Panc1 (cell line): ENCODE measurements at regions not wholly inside any gene's neighbourhood (a gene's known extent, or its start where the extent isn't known, plus 50 kb on each side); places are given as distances from the start of the nearest gene placed in this dataset.

Experiments
- ATAC-seq: fragments of 200-7000 bp; cut with Tn5 transposase; 2 replicates; pipeline ENCODE4 v1.9.1; 2020; ENCODE audit warnings: mild to moderate bottlenecking, moderate library complexity
- BruUV-seq: library from RNA; stranded (reverse); fragments of 400-500 nt; replicated peaks from 2 replicates; lab custom pipeline; 2021; lab: Mats Ljungman, UMichigan
- CTCF ChIA-PET: fragments of 300-600 bp; sonication (Branson Sonifier 250); formaldehyde crosslinking; loops from one replicate; lab custom pipeline; 2022; ENCODE audit warnings: antibody characterized with exemption; lab: Charles Lee
- POLR2A ChIA-PET: fragments of 300-600 bp; sonication (Branson Sonifier 250); formaldehyde crosslinking; loops from one replicate; lab custom pipeline; 2022; ENCODE audit warnings: antibody characterized with exemption; lab: Charles Lee
- DNase-seq: peaks from one replicate; pipeline ENCODE4 v3.0.0-alpha.2; 2010; ENCODE audit warnings: low read depth, low spot score
- H3K27ac ChIP-seq: 2 replicates; pipeline ENCODE4 v1.5.1; 2011; ENCODE audit warnings: mild to moderate bottlenecking, low read length, inconsistent platforms
- H3K27me3 ChIP-seq: fragments of 200-500 bp; sonication (Bioruptor generic); 2 replicates; pipeline ENCODE4 v1.6.0; 2014; ENCODE audit warnings: low read length, inconsistent platforms; ENCODE audit not compliant: control insufficient read depth, insufficient read depth
- H3K36me3 ChIP-seq: fragments of 200-500 bp; sonication (Bioruptor generic); 2 replicates; pipeline ENCODE4 v1.5.1; 2014; ENCODE audit warnings: inconsistent platforms, mild to moderate bottlenecking, low read length, moderate library complexity; ENCODE audit not compliant: control insufficient read depth, insufficient read depth
- H3K4me1 ChIP-seq: 2 replicates; pipeline ENCODE4 v1.5.1; 2011; ENCODE audit warnings: inconsistent platforms, mild to moderate bottlenecking, low read length, moderate library complexity; ENCODE audit not compliant: control insufficient read depth, insufficient read depth
- H3K4me3 ChIP-seq, 2 experiments: 2 replicates each; pipeline ENCODE4 v1.5.1; 2011 to 2012; ENCODE audit warnings: low read depth in 2 of 2, low read length in 2 of 2, mild to moderate bottlenecking in 2 of 2, inconsistent platforms in 1 of 2, moderate library complexity in 1 of 2
- H3K9me3 ChIP-seq: fragments of 200-500 bp; sonication (Bioruptor generic); 2 replicates; pipeline ENCODE4 v1.5.1; 2014; ENCODE audit warnings: low read depth, mild to moderate bottlenecking, inconsistent platforms, low read length, moderate library complexity; ENCODE audit not compliant: control insufficient read depth, insufficient read depth
- CTCF ChIP-seq: fragments of 450-650 bp; IDR thresholded peaks from 2 replicates; pipeline ENCODE4 v1.5.1; 2017; ENCODE audit warnings: mild to moderate bottlenecking
- POLR2AphosphoS5 ChIP-seq: IDR thresholded peaks from 2 replicates; pipeline ENCODE4 v1.6.1; 2012; ENCODE audit warnings: mild to moderate bottlenecking, low read depth, low read length, moderate library complexity
- REST ChIP-seq, 2 experiments: IDR thresholded peaks; 2 replicates each; pipeline ENCODE4 v1.6.1; 2011 to 2012; ENCODE audit warnings: low read depth in 2 of 2, control low read depth in 1 of 2, low read length in 1 of 2, mild to moderate bottlenecking in 1 of 2, moderate library complexity in 1 of 2; ENCODE audit not compliant: insufficient read depth in 1 of 2
- SIN3A ChIP-seq: IDR thresholded peaks from 2 replicates; pipeline ENCODE4 v1.6.1; 2012; ENCODE audit warnings: low read depth, mild to moderate bottlenecking, low read length, moderate library complexity, borderline replicate concordance; ENCODE audit not compliant: insufficient read depth
- TCF7L2 ChIP-seq: IDR thresholded peaks from 2 replicates; pipeline ENCODE4 v1.6.1; 2011; ENCODE audit warnings: mild to moderate bottlenecking, low read depth, low read length, inconsistent platforms
- in situ Hi-C: cut with HindIII; loops from 2 replicates; pipeline ENCODE4 v1.10.0; 2016; ENCODE audit warnings: low sequenced_read_pairs, low pct_unique_long_range_greater_than_20kb
- intact Hi-C: fragments of 100-400 bp; cut with micrococcal nuclease; formaldehyde crosslinking; loops from one replicate; pipeline ENCODE4 v1.10.0; 2022; ENCODE audit not compliant: unreplicated experiment

DNA sequence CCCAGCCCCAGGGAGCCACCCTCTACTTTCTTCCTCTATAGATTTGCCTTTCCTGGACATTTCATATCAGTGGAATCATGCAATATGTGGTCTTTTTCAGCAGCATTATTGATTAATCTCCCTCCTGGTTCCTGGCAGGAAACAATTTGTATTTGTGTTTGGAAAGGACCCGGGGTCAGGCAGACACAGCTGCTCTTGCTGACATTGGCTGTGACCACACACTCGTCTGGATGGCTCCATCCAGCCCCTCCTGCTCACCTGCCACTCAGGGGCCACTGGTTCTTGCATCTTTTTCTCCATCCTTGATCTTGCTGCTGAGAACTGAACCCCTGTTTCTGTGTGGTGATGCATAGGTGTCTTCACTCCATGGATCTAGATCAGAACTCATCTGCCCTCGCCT lies 176.6 kb upstream of the MKI67 start:
- H3K36me3 ChIP-seq: no peaks in the 10 kb centered on the region
- no peak for DNase-seq

GRCh38 chr10:128304271-128304670 lies 178.0 kb upstream of the MKI67 start:
- intact Hi-C loops (no loop called here), in situ Hi-C loops (no loop called here)
- no peak overlapping the region for H3K4me3 ChIP-seq
- H3K9me3 ChIP-seq: no peaks in the 10 kb centered on the region
- H3K36me3 ChIP-seq: no peaks in the 10 kb centered on the region
- DNase-seq (no peak), ATAC-seq (no peak)
- ChIA-PET POLR2A (no interaction called here), CTCF (no interaction called here)
- no peaks in the 10 kb centered on the region for H3K4me1 ChIP-seq
- no TSS peak for BruUV-seq
- H3K27ac ChIP-seq: no peak overlapping the region
- TF ChIP-seq CTCF (no peak), TCF7L2 (no peak), REST (IDR thresholded peaks at IDR 0.05; ENCODE audit: insufficient read depth in 1 of 2, low read depth in 2 of 2, low read length in 1 of 2) (no peak), POLR2AphosphoS5 (no peak), SIN3A (no peak)
- H3K27me3 ChIP-seq: peaks cover 2% of the 10 kb centered on the region; the same call in 1 of the 2 replicates

More for the DNA sequence above, 176.6 kb upstream of the MKI67 start:
- TF ChIP-seq CTCF: no peak
- TF ChIP-seq TCF7L2: no peak
- TF ChIP-seq POLR2AphosphoS5: no peak
- TF ChIP-seq SIN3A: no peak
- no peak for TF ChIP-seq REST (IDR thresholded peaks at IDR 0.05; ENCODE audit: insufficient read depth in 1 of 2, low read depth in 2 of 2, low read length in 1 of 2)
- H3K4me1 ChIP-seq: no peaks in the 10 kb centered on the region
- in situ Hi-C loops: no loop called here
- POLR2A ChIA-PET: no interaction called here
- H3K4me3 ChIP-seq: no peak overlapping the region
- no peaks in the 10 kb centered on the region for H3K9me3 ChIP-seq
- no peak for ATAC-seq
- no peak overlapping the region for H3K27ac ChIP-seq
- BruUV-seq: no TSS peak
- CTCF ChIA-PET: no interaction called here
- intact Hi-C loops: no loop called here
- peaks cover 4% of the 10 kb centered on the region; the same call in 1 of the 2 replicates for H3K27me3 ChIP-seq
